Suprapubic skin (tissue), 3 donors: ENCODE measurements at regions not wholly inside any gene's neighbourhood (a gene's known extent, or its start where the extent isn't known, plus 50 kb on each side); places are given as distances from the start of the nearest gene placed in this dataset.

Experiments
- POLR2A ChIP-seq, 2 donors: fragments of 450-650 bp; IDR thresholded peaks; one replicate each; pipeline ENCODE4 v1.6.1; 2017; ENCODE audit warnings: antibody characterized with exemption in 2 of 2, mild to moderate bottlenecking in 2 of 2, moderate library complexity in 2 of 2
- TF ChIP-seq, protein P1 (sequence below), 2 donors: fragments of 200-600 bp in 1 of 2; fragments of 450-650 bp in 1 of 2; sonication (generic) in 1 of 2; IDR thresholded peaks; one replicate each; pipeline ENCODE4 v1.5.1; 2016 to 2019; ENCODE audit warnings: antibody characterized with exemption in 2 of 2, mild to moderate bottlenecking in 1 of 2, moderate library complexity in 1 of 2

DNA sequence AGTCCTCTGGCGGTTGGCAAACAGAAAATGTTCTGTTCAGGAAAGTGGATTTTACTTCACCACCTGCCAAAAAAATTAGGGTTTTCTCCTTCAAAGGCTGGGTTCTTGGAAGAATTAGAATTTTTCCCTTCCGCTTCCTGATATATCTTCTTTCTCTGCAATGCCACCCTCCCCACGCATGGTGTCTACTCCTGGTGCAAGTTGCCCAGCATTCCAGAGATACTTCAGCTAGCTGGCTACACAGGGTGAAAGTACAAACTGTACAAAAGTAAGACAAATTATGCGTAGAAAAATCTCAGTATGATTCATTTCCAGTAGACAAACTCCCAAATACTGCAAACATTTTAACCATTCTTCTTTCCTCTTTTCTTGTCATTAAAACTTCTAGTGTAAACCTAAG lies 430.1 kb upstream of the ESRRG start:
- TF ChIP-seq, protein P1, sequence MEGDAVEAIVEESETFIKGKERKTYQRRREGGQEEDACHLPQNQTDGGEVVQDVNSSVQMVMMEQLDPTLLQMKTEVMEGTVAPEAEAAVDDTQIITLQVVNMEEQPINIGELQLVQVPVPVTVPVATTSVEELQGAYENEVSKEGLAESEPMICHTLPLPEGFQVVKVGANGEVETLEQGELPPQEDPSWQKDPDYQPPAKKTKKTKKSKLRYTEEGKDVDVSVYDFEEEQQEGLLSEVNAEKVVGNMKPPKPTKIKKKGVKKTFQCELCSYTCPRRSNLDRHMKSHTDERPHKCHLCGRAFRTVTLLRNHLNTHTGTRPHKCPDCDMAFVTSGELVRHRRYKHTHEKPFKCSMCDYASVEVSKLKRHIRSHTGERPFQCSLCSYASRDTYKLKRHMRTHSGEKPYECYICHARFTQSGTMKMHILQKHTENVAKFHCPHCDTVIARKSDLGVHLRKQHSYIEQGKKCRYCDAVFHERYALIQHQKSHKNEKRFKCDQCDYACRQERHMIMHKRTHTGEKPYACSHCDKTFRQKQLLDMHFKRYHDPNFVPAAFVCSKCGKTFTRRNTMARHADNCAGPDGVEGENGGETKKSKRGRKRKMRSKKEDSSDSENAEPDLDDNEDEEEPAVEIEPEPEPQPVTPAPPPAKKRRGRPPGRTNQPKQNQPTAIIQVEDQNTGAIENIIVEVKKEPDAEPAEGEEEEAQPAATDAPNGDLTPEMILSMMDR (IDR thresholded peaks at IDR 0.05), result no peak
- TF ChIP-seq POLR2A (IDR thresholded peaks at IDR 0.05), result no peak
